NT2/D1 (cell line): ENCODE measurements at regions not wholly inside any gene's neighbourhood (a gene's known extent, or its start where the extent isn't known, plus 50 kb on each side); places are given as distances from the start of the nearest gene placed in this dataset.
A peak's percentile ranks its signal among the peaks of the same experiment; 100 is the strongest.

Experiments
- DNase-seq: peaks from one replicate; pipeline ENCODE4 v3.0.0-alpha.2; 2011; ENCODE audit warnings: low read depth, low spot score
- H3K27me3 ChIP-seq: 2 replicates; pipeline ENCODE4 v1.6.0; 2011; ENCODE audit warnings: mild to moderate bottlenecking; ENCODE audit not compliant: insufficient read length, insufficient read depth
- H3K36me3 ChIP-seq: 2 replicates; pipeline ENCODE4 v1.6.1; 2011; ENCODE audit warnings: mild to moderate bottlenecking, low read length, mixed read lengths; ENCODE audit not compliant: insufficient read depth, insufficient read length
- H3K4me1 ChIP-seq: 2 replicates; pipeline ENCODE4 v1.5.1; 2011; ENCODE audit not compliant: insufficient read depth, insufficient read length
- H3K4me3 ChIP-seq: 2 replicates; pipeline ENCODE4 v1.5.1; 2011; ENCODE audit warnings: low read depth; ENCODE audit not compliant: insufficient read length
- H3K9ac ChIP-seq: 2 replicates; pipeline ENCODE4 v1.6.0; 2011; ENCODE audit warnings: low read depth; ENCODE audit not compliant: insufficient read length
- H3K9me3 ChIP-seq: 2 replicates; pipeline ENCODE4 v1.5.1; 2011; ENCODE audit warnings: mild to moderate bottlenecking, low read length; ENCODE audit not compliant: insufficient read depth
- SUZ12 ChIP-seq: IDR thresholded peaks from 2 replicates; pipeline ENCODE4 v1.6.1; 2011; ENCODE audit not compliant: insufficient read length, insufficient read depth; ENCODE audit errors: extremely low read depth
- YY1 ChIP-seq: IDR thresholded peaks from 2 replicates; pipeline ENCODE4 v1.6.1; 2011; ENCODE audit not compliant: insufficient read length, insufficient read depth
- ZNF274 ChIP-seq: IDR thresholded peaks from 2 replicates; pipeline ENCODE4 v1.6.1; 2011; ENCODE audit warnings: mild to moderate bottlenecking, low read depth, low read length

DNA sequence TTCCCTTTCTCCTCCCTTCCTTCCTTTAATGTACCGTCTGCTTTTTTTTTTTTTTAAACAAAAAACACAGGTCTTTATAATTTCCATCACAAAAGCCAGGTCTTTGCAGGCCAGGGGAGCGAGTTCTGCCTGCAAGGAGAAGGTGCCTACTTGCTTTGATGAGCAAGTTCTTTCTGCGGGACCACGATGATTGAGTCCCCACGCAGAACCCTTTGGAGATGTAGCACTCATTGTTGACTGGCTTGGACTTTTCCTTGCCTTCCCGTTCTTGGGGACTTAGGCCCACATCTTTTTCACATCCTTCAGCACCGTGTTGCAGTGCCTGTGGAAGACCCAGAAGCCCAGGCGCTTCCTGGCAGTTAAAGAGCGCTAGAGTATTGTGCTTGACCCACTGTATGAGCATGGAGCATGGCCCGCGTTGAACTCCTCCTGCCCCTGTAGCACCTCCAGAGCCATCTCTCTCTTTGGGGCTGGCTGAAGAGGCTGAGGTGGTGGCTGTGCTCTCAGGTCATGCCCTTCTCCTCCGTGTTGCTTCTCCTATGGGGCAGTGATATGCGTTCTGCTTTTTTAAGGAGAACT, 177.6 kb downstream of the EXOC5 start:
- no peaks in the 10 kb centered on the region for H3K27me3 ChIP-seq
- no peak for DNase-seq
- no peaks in the 10 kb centered on the region for H3K36me3 ChIP-seq
- TF ChIP-seq ZNF274 = no peak
- TF ChIP-seq YY1 = no peak
- no peak for TF ChIP-seq SUZ12
- H3K4me1 ChIP-seq = no peaks in the 10 kb centered on the region
- no peak overlapping the region for H3K9ac ChIP-seq
- peaks cover 6% of the 10 kb centered on the region; the same call in 1 of the 2 replicates for H3K9me3 ChIP-seq
- H3K4me3 ChIP-seq = no peak overlapping the region

GRCh38 chr14:57089901-57090300, 178.8 kb downstream of the EXOC5 start:
- no peak for TF ChIP-seq SUZ12
- TF ChIP-seq YY1 = no peak
- no peak for TF ChIP-seq ZNF274
- Histone ChIP-seq H3K36me3 (no peaks in the 10 kb centered on the region), H3K9ac (no peak overlapping the region), H3K4me1 (no peaks in the 10 kb centered on the region), H3K4me3 (no peak overlapping the region), H3K27me3 (no peaks in the 10 kb centered on the region), H3K9me3 (peaks cover 6% of the 10 kb centered on the region; the same call in 1 of the 2 replicates)
- DNase-seq = no peak

DNA sequence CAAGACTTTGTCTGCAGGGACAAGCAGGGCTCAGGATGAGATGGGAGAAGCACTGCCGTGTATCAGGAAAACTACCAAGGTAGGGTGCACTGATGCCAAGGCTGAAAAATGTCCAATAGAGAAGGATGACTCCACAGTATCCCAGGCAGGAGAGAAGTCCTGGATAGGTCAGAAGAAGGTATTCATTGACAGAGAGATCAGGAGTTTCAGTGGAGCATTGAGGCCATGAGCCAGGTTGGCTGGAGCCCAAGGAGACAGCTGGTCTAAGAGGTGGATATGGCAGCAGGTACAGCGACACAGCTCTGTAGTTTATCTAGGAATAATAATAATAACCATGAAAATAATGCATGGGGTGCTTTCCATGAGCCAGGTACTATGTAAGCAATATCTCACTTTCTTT, 180.9 kb downstream of the EXOC5 start:
- H3K9me3 ChIP-seq = no peaks in the 10 kb centered on the region
- H3K36me3 ChIP-seq = no peaks in the 10 kb centered on the region
- TF ChIP-seq YY1 (no peak), SUZ12 (no peak), ZNF274 (no peak)
- no peak overlapping the region for H3K4me3 ChIP-seq
- DNase-seq = no peak
- no peaks in the 10 kb centered on the region for H3K27me3 ChIP-seq
- no peaks in the 10 kb centered on the region for H3K4me1 ChIP-seq
- no peak overlapping the region for H3K9ac ChIP-seq

- Histone ChIP-seq H3K4me3 (no peak overlapping the region), H3K36me3 (no peaks in the 10 kb centered on the region), H3K4me1 (no peaks in the 10 kb centered on the region), H3K9ac (no peak overlapping the region), H3K9me3 (no peaks in the 10 kb centered on the region), H3K27me3 (no peaks in the 10 kb centered on the region)
- DNase-seq = peak; percentile 8
- no peak for TF ChIP-seq SUZ12
- TF ChIP-seq ZNF274 = no peak
- no peak for TF ChIP-seq YY1
Measured at GRCh38 chr14:57086271-57087162, 182.2 kb downstream of the EXOC5 start.

- H3K9me3 ChIP-seq = no peaks in the 10 kb centered on the region
- no peaks in the 10 kb centered on the region for H3K36me3 ChIP-seq
- no peak overlapping the region for H3K4me3 ChIP-seq
- no peaks in the 10 kb centered on the region for H3K27me3 ChIP-seq
- H3K9ac ChIP-seq = no peak overlapping the region
- DNase-seq = no peak
- TF ChIP-seq SUZ12 = no peak
- no peak for TF ChIP-seq ZNF274
- TF ChIP-seq YY1 = no peak
- no peaks in the 10 kb centered on the region for H3K4me1 ChIP-seq
Measured at GRCh38 chr14:57085801-57086200, 182.9 kb downstream of the EXOC5 start.

DNA sequence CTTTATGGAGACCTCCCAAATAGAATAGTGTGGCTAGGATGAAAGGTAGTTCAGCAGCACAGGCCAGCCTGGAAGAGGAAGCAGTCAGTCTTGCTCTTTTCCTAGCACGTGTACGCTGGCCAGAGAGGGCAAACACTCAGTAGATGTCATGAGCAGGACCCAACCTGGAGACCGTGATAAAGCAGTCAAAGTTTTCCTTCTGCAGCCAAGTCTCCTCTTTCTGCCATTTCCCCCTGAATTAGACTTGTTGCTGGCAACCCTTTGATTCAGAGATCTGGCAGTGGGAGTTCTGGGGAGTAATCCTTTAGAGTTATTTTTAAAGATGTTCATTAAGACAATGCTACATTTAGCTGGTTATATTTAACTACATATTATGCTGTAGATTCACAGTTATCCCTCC, 183.7 kb downstream of the EXOC5 start:
- H3K4me1 ChIP-seq = no peaks in the 10 kb centered on the region
- H3K4me3 ChIP-seq = no peak overlapping the region
- DNase-seq = no peak
- no peaks in the 10 kb centered on the region for H3K36me3 ChIP-seq
- TF ChIP-seq YY1 = no peak
- TF ChIP-seq SUZ12 = no peak
- TF ChIP-seq ZNF274 = no peak
- H3K9me3 ChIP-seq = no peaks in the 10 kb centered on the region
- H3K27me3 ChIP-seq = no peaks in the 10 kb centered on the region
- H3K9ac ChIP-seq = no peak overlapping the region

DNA sequence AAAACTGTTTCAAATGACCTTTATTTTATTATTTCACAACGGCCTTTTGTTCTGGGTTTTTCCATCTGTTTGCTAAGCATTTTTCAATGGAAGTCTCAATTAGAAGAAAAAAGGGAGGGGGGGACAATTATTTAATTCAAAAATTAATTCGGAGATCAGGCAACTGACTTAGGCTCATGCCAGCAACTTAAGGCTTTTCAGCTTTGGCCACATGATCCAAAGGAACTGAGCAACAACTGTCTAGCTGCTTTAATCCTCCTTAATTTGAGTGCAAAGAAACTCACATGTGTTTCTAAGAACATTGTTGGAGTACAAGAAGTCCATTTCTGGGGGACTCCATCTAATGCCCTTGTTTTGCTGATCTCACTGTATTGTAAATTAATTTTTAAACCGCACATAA, 188.0 kb downstream of the EXOC5 start:
- no peaks in the 10 kb centered on the region for H3K4me1 ChIP-seq
- no peak for DNase-seq
- TF ChIP-seq ZNF274 (no peak), SUZ12 (no peak), YY1 (no peak)
- H3K4me3 ChIP-seq = no peak overlapping the region
- H3K9me3 ChIP-seq = no peaks in the 10 kb centered on the region
- no peaks in the 10 kb centered on the region for H3K27me3 ChIP-seq
- no peaks in the 10 kb centered on the region for H3K36me3 ChIP-seq
- H3K9ac ChIP-seq = no peak overlapping the region
